ENCODE measurements at regions not wholly inside any gene's neighbourhood (a gene's known extent, or its start where the extent isn't known, plus 50 kb on each side); places are given as distances from the start of the nearest gene placed in this dataset.

DNA sequence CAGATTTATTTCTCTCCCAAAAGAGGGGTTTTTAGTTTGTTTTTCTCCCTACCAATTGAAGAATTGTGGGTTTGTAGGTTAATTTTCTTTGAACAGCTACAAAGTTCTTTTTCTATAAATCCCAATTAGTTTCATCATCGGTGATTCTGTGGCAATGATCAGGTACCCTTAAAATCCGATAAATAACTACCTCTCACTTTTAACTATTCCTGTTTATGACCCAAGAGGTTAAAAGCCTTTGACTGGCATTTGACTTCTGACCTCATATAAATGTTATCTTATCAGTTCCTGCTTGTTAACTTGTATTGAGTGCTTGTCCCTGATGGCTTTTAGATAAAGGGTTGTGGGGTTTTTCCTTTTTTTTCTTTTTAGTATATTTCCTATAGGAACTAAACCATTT is 124.4 kb upstream of the TMEM161B start:
- TF ChIP-seq FOXA1 (IDR thresholded peaks at IDR 0.05) (no peak), FOXA1 (CRISPR knock-in tag; IDR thresholded peaks at IDR 0.05) (no peak), CTCF (CRISPR knock-in tag; IDR thresholded peaks at IDR 0.05) (no peak), HMGA1 (CRISPR knock-in tag; conservative IDR thresholded peaks at IDR 0.05) (no peak), YY1 (IDR thresholded peaks at IDR 0.05; ENCODE audit: insufficient read depth, insufficient replicate concordance, low read depth, low read length) (no peak), ZBTB46 (CRISPR knock-in tag; IDR thresholded peaks at IDR 0.05; ENCODE audit: borderline replicate concordance) (no peak), KLF6 (CRISPR knock-in tag; IDR thresholded peaks at IDR 0.05) (no peak), THAP9 (CRISPR knock-in tag; IDR thresholded peaks at IDR 0.05; ENCODE audit: borderline replicate concordance) (no peak), MED13 (CRISPR knock-in tag; IDR thresholded peaks at IDR 0.05) (no peak)
